H1 (cell line): ENCODE measurements at regions not wholly inside any gene's neighbourhood (a gene's known extent, or its start where the extent isn't known, plus 50 kb on each side); places are given as distances from the start of the nearest gene placed in this dataset.

Experiments
- CTCF ChIA-PET: fragments of 300-600 bp; sonication (Branson Sonifier 250); formaldehyde crosslinking; loops from one replicate; lab custom pipeline; 2021; ENCODE audit not compliant: partially characterized antibody; lab: Charles Lee
- POLR2A ChIA-PET: fragments of 300-600 bp; sonication (Branson Sonifier 250); formaldehyde crosslinking; loops from one replicate; lab custom pipeline; 2021; ENCODE audit warnings: inconsistent platforms; ENCODE audit not compliant: partially characterized antibody; lab: Charles Lee
- DNase-seq, 2 experiments: peaks; one replicate each; pipeline versions ENCODE4 v3.0.0 to v3.0.0-alpha.2; 2010 to 2022; ENCODE audit warnings: low spot score in 2 of 2, low read depth in 1 of 2, mixed read lengths in 1 of 2
- FAIRE-seq: peaks from 2 replicates; lab custom pipeline; 2011; peaks lifted over from hg19 to GRCh38; lab: Jason Lieb, UNC
- H2AFZ ChIP-seq: 2 replicates; pipeline ENCODE4 v1.8.1; 2012; ENCODE audit warnings: low read length, inconsistent platforms
- H2AK5ac ChIP-seq: 2 replicates; pipeline ENCODE4 v1.6.1; 2013; ENCODE audit warnings: low read depth, low read length
- H2BK120ac ChIP-seq: replicated peaks from 2 replicates; pipeline ENCODE3; 2013; ENCODE audit warnings: low read depth, low read length, inconsistent platforms
- H2BK12ac ChIP-seq: 2 replicates; pipeline ENCODE4 v1.6.1; 2013; ENCODE audit warnings: low read depth, low read length
- H2BK15ac ChIP-seq: 2 replicates; pipeline ENCODE4 v1.6.1; 2013; ENCODE audit warnings: low read length
- H2BK20ac ChIP-seq: 2 replicates; pipeline ENCODE4 v1.6.1; 2013; ENCODE audit warnings: low read length
- H2BK5ac ChIP-seq: 2 replicates; pipeline ENCODE4 v1.6.1; 2013; ENCODE audit warnings: low read depth, low read length
- H3K14ac ChIP-seq: 2 replicates; pipeline ENCODE4 v1.6.1; 2013; ENCODE audit warnings: inconsistent platforms; ENCODE audit not compliant: insufficient read length
- H3K18ac ChIP-seq: 2 replicates; pipeline ENCODE4 v1.6.1; 2013; ENCODE audit warnings: low read length; ENCODE audit errors: extremely low read depth
- H3K23ac ChIP-seq: 2 replicates; pipeline ENCODE4 v1.6.1; 2013; ENCODE audit warnings: inconsistent platforms; ENCODE audit not compliant: insufficient read length
- H3K23me2 ChIP-seq: 2 replicates; pipeline ENCODE4 v1.6.1; 2013; ENCODE audit warnings: low read depth, low read length
- H3K27ac ChIP-seq: 2 replicates; pipeline ENCODE4 v1.6.1; 2011; ENCODE audit warnings: low read depth, low read length, inconsistent platforms
- H3K27me3 ChIP-seq, 4 experiments: replicated peaks in 1 of 4; 1 replicate in 1 of 4; 2 replicates in 3 of 4; pipeline versions ENCODE4 v1.6.1 to v1.8.1; 2011 to 2013; ENCODE audit warnings: low read length in 3 of 4, mild to moderate bottlenecking in 3 of 4, inconsistent platforms in 2 of 4, mixed read lengths in 2 of 4, moderate library complexity in 1 of 4; ENCODE audit not compliant: control insufficient read depth in 3 of 4, insufficient read depth in 3 of 4; ENCODE audit errors: extremely low read depth in 1 of 4
- H3K36me3 ChIP-seq, 4 experiments: 2 replicates each; pipeline versions ENCODE4 v1.6.1 to v1.8.1; 2011 to 2013; ENCODE audit warnings: mild to moderate bottlenecking in 4 of 4, low read length in 3 of 4, moderate library complexity in 2 of 4, control low read depth in 1 of 4, inconsistent platforms in 1 of 4; ENCODE audit not compliant: insufficient read depth in 4 of 4, control insufficient read depth in 2 of 4
- H3K4ac ChIP-seq: replicated peaks from 2 replicates; pipeline ENCODE3; 2013; ENCODE audit warnings: low read length, low read depth, mixed read lengths, inconsistent platforms; ENCODE audit not compliant: insufficient read length
- H3K4me1 ChIP-seq, 4 experiments: replicated peaks in 1 of 4; 1 replicate in 1 of 4; 2 replicates in 3 of 4; pipeline versions ENCODE4 v1.6.1 to v1.8.1; 2011 to 2013; ENCODE audit warnings: low read length in 3 of 4, inconsistent platforms in 2 of 4, mixed read lengths in 1 of 4; ENCODE audit not compliant: insufficient read depth in 4 of 4, control insufficient read depth in 3 of 4
- H3K4me2 ChIP-seq, 2 experiments: 2 replicates each; pipeline versions ENCODE4 v1.6.1 to v1.8.1; 2011 to 2013; ENCODE audit warnings: low read depth in 2 of 2, low read length in 2 of 2, control low read depth in 1 of 2, inconsistent platforms in 1 of 2, mild to moderate bottlenecking in 1 of 2; ENCODE audit not compliant: insufficient read depth in 1 of 2
- H3K4me3 ChIP-seq, 4 experiments: fragments of 200-600, 300-600 bp in 1 of 4; sonication (generic), shearing (Covaris generic), sonication (Bioruptor Twin) in 1 of 4; 2 replicates each; pipeline versions ENCODE4 v1.5.1 to v1.8.1; 2011 to 2016; ENCODE audit warnings: low read length in 4 of 4, low read depth in 3 of 4, control low read depth in 2 of 4, inconsistent platforms in 2 of 4, mild to moderate bottlenecking in 2 of 4, mixed read lengths in 1 of 4, moderate library complexity in 1 of 4; ENCODE audit not compliant: insufficient read depth in 2 of 4; ENCODE audit errors: extremely low read depth in 1 of 4
- H3K56ac ChIP-seq: replicated peaks from 2 replicates; pipeline ENCODE3; 2013; ENCODE audit warnings: low read depth, mild to moderate bottlenecking, mixed read lengths, low read length, inconsistent platforms; ENCODE audit not compliant: insufficient read length
- H3K79me1 ChIP-seq: 2 replicates; pipeline ENCODE4 v1.6.1; 2013; ENCODE audit warnings: low read depth, low read length, control low read depth
- H3K79me2 ChIP-seq, 2 experiments: 2 replicates each; pipeline versions ENCODE4 v1.6.1 to v1.8.1; 2012 to 2013; ENCODE audit warnings: low read length in 2 of 2, mild to moderate bottlenecking in 2 of 2, inconsistent platforms in 1 of 2; ENCODE audit not compliant: insufficient read depth in 2 of 2, control insufficient read depth in 1 of 2
- H3K9ac ChIP-seq, 4 experiments: replicated peaks in 1 of 4; 1 replicate in 1 of 4; 2 replicates in 3 of 4; pipeline versions ENCODE4 v1.6.1 to v1.8.1; 2011 to 2013; ENCODE audit warnings: low read depth in 3 of 4, low read length in 3 of 4, control low read depth in 2 of 4, mild to moderate bottlenecking in 2 of 4, moderate library complexity in 2 of 4, inconsistent platforms in 1 of 4; ENCODE audit errors: extremely low read depth in 1 of 4
- H3K9me3 ChIP-seq, 2 experiments: 2 replicates each; pipeline versions ENCODE4 v1.6.1 to v1.8.1; 2012 to 2013; ENCODE audit warnings: mild to moderate bottlenecking in 2 of 2, moderate library complexity in 2 of 2, control low read depth in 1 of 2, inconsistent platforms in 1 of 2, low read depth in 1 of 2, low read length in 1 of 2, mixed read lengths in 1 of 2; ENCODE audit not compliant: insufficient read depth in 2 of 2
- H4K20me1 ChIP-seq, 2 experiments: replicated peaks in 1 of 2; 2 replicates each; pipeline versions ENCODE3 to v1.8.1; 2011 to 2013; ENCODE audit warnings: inconsistent platforms in 2 of 2, low read length in 2 of 2, mild to moderate bottlenecking in 1 of 2; ENCODE audit not compliant: insufficient read depth in 2 of 2, control insufficient read depth in 1 of 2
- H4K5ac ChIP-seq: 2 replicates; pipeline ENCODE4 v1.6.1; 2013; ENCODE audit warnings: low read length, low read depth, mixed read lengths, inconsistent platforms; ENCODE audit not compliant: insufficient read length
- H4K8ac ChIP-seq: 2 replicates; pipeline ENCODE4 v1.8.0; 2013; ENCODE audit warnings: mild to moderate bottlenecking, moderate library complexity, low read length, inconsistent platforms; ENCODE audit not compliant: insufficient read depth; ENCODE audit errors: extremely low read depth
- H4K91ac ChIP-seq: replicated peaks from 2 replicates; pipeline ENCODE3; 2013; ENCODE audit warnings: low read length, mixed read lengths, inconsistent platforms; ENCODE audit not compliant: insufficient read length
- BRCA1 ChIP-seq: IDR thresholded peaks from 2 replicates; pipeline ENCODE4 v1.6.1; 2012; ENCODE audit warnings: low read depth, low read length, improper control_type of control experiment
- CBX5 ChIP-seq: fragments of 300-800, 300-1000 bp; sonication (generic); IDR thresholded peaks from 2 replicates; pipeline ENCODE4 v1.7.1; 2016; ENCODE audit warnings: antibody characterized with exemption, low read length, low read depth
- CHD1 ChIP-seq: IDR thresholded peaks from 2 replicates; pipeline ENCODE4 v1.6.1; 2012; ENCODE audit warnings: low read depth, low read length, improper control_type of control experiment
- CREB1 ChIP-seq: IDR thresholded peaks from 2 replicates; pipeline ENCODE4 v1.6.1; 2012; ENCODE audit warnings: inconsistent platforms
- KDM4A ChIP-seq: IDR thresholded peaks from one replicate; pipeline ENCODE4 v1.7.1; 2012; ENCODE audit warnings: low read depth, mild to moderate bottlenecking, moderate library complexity, low read length, inconsistent platforms; ENCODE audit not compliant: severe bottlenecking
- KDM5A ChIP-seq: fragments of 200-600 bp; IDR thresholded peaks from 2 replicates; pipeline ENCODE4 v1.7.1; 2012; ENCODE audit warnings: mild to moderate bottlenecking, low read length, inconsistent platforms, mixed read lengths
- PHF8 ChIP-seq: fragments of 200-600 bp; sonication (generic); conservative IDR thresholded peaks from 2 replicates; pipeline ENCODE4 v1.7.1; 2012; ENCODE audit warnings: low read depth, mild to moderate bottlenecking, inconsistent platforms, low read length, moderate library complexity
- POLR2AphosphoS5 ChIP-seq: IDR thresholded peaks from 2 replicates; pipeline ENCODE4 v1.6.1; 2011; ENCODE audit warnings: low read depth, low read length
- POU5F1 ChIP-seq: IDR thresholded peaks from 2 replicates; pipeline ENCODE4 v1.6.1; 2011; ENCODE audit warnings: low read depth, mild to moderate bottlenecking, low read length, moderate library complexity
- RBBP5 ChIP-seq: IDR thresholded peaks from 2 replicates; pipeline ENCODE4 v1.7.1; 2012; ENCODE audit warnings: low read depth, mild to moderate bottlenecking, inconsistent platforms, low read length, moderate library complexity, borderline replicate concordance
- SAP30 ChIP-seq: fragments of 300-600 bp; sonication (generic); IDR thresholded peaks from 2 replicates; pipeline ENCODE4 v1.7.1; 2012; ENCODE audit warnings: low read length, moderate library complexity, mild to moderate bottlenecking, inconsistent platforms; ENCODE audit not compliant: insufficient read depth, insufficient replicate concordance
- SIN3A ChIP-seq, 2 experiments: IDR thresholded peaks in 1 of 2; conservative IDR thresholded peaks in 1 of 2; 2 replicates each; pipeline ENCODE4 v1.6.1; 2011 to 2012; ENCODE audit warnings: low read length in 2 of 2, improper control_type of control experiment in 1 of 2, low read depth in 1 of 2, mild to moderate bottlenecking in 1 of 2
- SP2 ChIP-seq: IDR thresholded peaks from 2 replicates; pipeline ENCODE4 v1.6.1; 2012; ENCODE audit warnings: mild to moderate bottlenecking, low read length, inconsistent platforms
- TAF7 ChIP-seq: optimal IDR thresholded peaks from 2 replicates; pipeline ENCODE3; 2011; ENCODE audit warnings: low read depth, mild to moderate bottlenecking, inconsistent platforms, low read length, moderate library complexity, borderline replicate concordance
- WGBS, 2 experiments: shearing (Covaris generic) in 1 of 2; methylation state at CpG; one replicate each; pipeline versions ENCODE4 v1.1.6 to v1.1.7; 2013 to 2015; ENCODE audit warnings: low lambda C conversion rate in 2 of 2, mixed read lengths in 2 of 2, inconsistent platforms in 1 of 2, low coverage in 1 of 2, missing lambda C conversion rate in 1 of 2; ENCODE audit not compliant: insufficient replicate concordance in 2 of 2, insufficient coverage in 1 of 2, insufficient read length in 1 of 2; ENCODE audit errors: extremely low coverage in 1 of 2, missing lambda C conversion rate in 1 of 2; 5-methylcytosine and 5-hydroxymethylcytosine counted together
- TF ChIP-seq, protein P1 (sequence below): IDR thresholded peaks from 2 replicates; pipeline ENCODE4 v1.6.1; 2012; ENCODE audit warnings: inconsistent platforms

DNA sequence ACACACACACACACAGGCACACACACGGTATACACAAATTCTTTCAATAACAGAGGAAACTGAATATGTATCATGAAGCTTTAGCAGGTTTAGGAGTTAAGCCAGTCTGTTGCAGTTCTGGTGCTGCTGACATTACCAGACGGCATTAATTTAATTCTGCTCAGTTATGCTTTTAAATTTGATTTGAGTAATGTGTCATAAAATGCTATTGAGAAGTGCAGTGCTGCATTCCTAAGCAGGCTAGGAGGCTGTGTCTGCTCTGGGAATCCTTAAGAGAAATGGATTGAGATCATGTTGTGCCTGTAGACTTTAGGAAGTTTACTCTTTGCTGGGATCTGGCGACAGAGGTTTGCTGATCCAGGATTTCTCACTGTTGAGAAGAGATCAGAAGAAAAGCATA lies 733.8 kb downstream of the BRINP1 start:
- Histone ChIP-seq H3K27ac (no peak overlapping the region), H3K23ac (no peak overlapping the region), H3K4ac (no peak overlapping the region), H3K23me2 (no peaks in the 10 kb centered on the region), H2AK5ac (no peak overlapping the region), H3K14ac (no peak overlapping the region), H2BK20ac (no peak overlapping the region), H3K79me2 (no peaks in the 10 kb centered on the region), H3K4me1 (no peaks in the 10 kb centered on the region), H2BK15ac (no peak overlapping the region), H3K9ac (no peak overlapping the region), H2AFZ (no peak overlapping the region), H4K20me1 (no peaks in the 10 kb centered on the region), H4K5ac (no peak overlapping the region), H3K18ac (no peak overlapping the region), H3K36me3 (no peaks in the 10 kb centered on the region), H4K8ac (no peak overlapping the region), H3K56ac (no peak overlapping the region), H2BK12ac (no peak overlapping the region), H2BK5ac (no peak overlapping the region), H4K91ac (no peak overlapping the region), H3K9me3 (peaks cover 4 to 15% of the 10 kb centered on the region in 2 experiments; a peak in 2 of 4 replicates), H3K27me3 (no peaks in the 10 kb centered on the region), H2BK120ac (no peak overlapping the region), H3K4me3 (no peak overlapping the region), H3K4me2 (no peak overlapping the region), H3K79me1 (no peaks in the 10 kb centered on the region)
- 93% methylated on average over 3 of the region's 3 CpGs; no CpG with 5 or more reads in 1 of the 2 experiments for WGBS, 2 experiments
- ChIA-PET POLR2A (no interaction called here), CTCF (no interaction called here)
- no peak for TF ChIP-seq TAF7
- TF ChIP-seq SAP30, result no peak
- TF ChIP-seq CHD1, result no peak
- no peak for TF ChIP-seq BRCA1
- TF ChIP-seq KDM4A, result no peak
- TF ChIP-seq SIN3A (conservative IDR thresholded peaks at IDR 0.05 in 1 of 2, IDR thresholded peaks at IDR 0.05 in 1 of 2; ENCODE audit: low read depth in 1 of 2, low read length in 2 of 2), result no peak
- no peak for TF ChIP-seq SP2
- TF ChIP-seq, protein P1, sequence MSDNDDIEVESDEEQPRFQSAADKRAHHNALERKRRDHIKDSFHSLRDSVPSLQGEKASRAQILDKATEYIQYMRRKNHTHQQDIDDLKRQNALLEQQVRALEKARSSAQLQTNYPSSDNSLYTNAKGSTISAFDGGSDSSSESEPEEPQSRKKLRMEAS, result no peak
- TF ChIP-seq POU5F1, result no peak
- no peak for TF ChIP-seq PHF8
- TF ChIP-seq CREB1, result no peak
- no peak for TF ChIP-seq KDM5A
- no peak for TF ChIP-seq CBX5
- TF ChIP-seq RBBP5, result no peak
- no peak for TF ChIP-seq POLR2AphosphoS5
- no peak for FAIRE-seq
- no peak for DNase-seq
